Activated T-helper 9 cell treated with anti-CD3 and anti-CD28 coated beads, Interleukin-2, amount 50 U/mL, for 16 hours (primary cell): ENCODE measurements at regions not wholly inside any gene's neighbourhood (a gene's known extent, or its start where the extent isn't known, plus 50 kb on each side); places are given as distances from the start of the nearest gene placed in this dataset.
"Not testable (repeated sequence)": the region's sequence is repeated elsewhere in the genome, so short reads cannot be mapped to it uniquely, and the experiment has no call there.

Source experiments
- DNase-seq: peaks from one replicate; pipeline ENCODE4 v3.0.0-alpha.2; 2020; ENCODE audit warnings: low read depth

GRCh38 chr10:128178302-128178958 lies 52.2 kb upstream of the MKI67 start:
- DNase-seq: peak; percentile 20

GRCh38 chr10:128180843-128181242 lies 54.6 kb upstream of the MKI67 start:
- no peak for DNase-seq

DNA sequence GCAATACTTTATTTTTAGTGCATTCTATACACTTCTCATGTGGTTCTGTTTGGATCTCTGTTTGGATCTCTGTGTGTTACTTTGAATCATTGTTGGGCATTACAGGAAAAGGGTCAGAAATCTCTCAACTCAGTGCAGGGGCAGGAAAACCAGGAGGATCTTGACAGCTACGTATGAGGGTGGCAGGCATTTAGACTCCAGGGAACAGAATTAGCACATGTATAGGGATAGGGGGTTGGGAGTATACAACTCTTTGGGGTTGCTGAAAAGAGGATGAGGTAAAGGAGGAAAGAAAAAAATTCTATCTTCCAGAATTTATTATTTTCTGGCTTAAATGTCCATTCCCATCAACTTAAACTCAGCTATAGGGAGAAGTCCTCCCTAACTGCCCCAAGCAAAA lies 59.4 kb upstream of the MKI67 start:
- no peak for DNase-seq

DNA sequence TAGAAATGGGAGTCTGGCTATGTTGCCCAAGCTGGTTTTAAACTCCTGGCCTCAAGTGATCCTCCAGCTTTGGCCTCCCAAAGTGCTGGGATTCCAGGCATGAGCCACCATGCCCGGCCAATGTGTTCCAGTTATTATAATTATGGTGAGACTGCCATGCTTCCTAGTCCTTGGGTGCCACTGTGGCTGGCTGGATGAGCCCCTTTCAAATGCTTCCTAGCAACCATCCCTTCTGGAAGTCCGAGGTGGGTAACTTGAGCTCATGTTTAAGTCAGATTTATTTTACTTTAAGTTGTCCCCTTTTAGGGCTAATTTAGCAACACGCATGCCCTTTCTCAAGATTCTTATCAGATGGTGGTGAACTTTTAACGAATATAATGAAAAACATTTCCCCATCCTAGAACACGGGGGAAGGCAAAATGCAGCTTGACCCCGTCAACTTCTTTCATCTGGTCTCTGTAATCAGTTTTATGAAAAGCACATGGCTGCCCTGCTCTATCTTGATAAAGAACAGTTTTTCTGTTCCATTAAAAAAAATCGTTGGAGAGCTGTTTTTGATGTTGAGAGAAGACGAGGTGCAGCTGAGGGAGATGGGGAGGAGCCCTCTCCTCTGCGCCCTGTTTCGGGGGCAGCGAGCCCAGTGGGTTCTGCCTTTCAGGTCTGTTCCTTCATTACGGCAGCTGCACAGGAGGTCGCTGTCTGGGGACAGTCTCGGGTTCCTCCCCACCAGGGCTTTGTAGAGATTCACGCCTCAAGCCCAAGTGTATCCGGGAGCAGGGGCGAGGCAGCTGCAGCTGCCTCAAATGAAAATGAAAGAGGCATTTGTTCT lies 61.0 kb upstream of the MKI67 start:
- peak; percentile 10 for DNase-seq

DNA sequence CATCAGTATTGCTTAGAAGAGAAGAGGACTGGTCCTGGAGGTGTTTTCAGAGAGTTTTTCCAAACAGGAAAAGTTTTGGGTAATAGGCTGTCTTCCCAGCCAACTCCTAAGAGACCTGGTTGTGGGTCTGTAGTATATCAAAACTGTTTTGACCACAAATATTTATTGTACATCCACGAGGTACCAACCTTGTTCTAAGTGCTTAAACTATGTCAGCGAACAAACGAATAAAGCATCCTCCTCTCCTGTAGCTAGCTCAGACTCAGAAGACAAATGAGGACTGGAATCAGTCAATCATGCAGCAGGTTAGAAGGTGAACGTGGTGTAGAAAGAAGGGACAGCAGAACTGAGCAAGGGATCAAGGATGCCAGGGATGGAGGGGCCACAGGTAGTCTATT lies 61.6 kb upstream of the MKI67 start:
- DNase-seq: no peak

GRCh38 chr10:128189176-128189575 lies 63.0 kb upstream of the MKI67 start:
- DNase-seq: no peak

DNA sequence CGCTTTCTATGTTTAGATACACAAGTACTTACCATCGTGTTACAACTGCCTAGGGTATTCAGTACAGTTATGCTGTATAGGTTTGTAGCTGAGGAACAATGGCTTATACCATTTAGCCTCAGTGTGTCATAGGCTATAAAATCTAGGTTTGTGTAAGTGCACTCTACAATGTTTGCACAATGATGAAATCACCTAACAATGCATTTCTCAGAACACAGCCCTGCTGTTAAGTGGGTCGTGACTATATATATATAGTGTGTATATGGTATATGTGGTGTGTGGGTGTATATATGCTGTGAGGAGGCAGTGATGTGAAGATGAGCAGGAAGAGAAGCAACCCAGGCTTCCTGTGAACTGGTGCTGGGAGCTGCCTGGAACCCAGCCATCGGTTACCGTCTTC lies 65.6 kb upstream of the MKI67 start:
- no peak for DNase-seq

DNA sequence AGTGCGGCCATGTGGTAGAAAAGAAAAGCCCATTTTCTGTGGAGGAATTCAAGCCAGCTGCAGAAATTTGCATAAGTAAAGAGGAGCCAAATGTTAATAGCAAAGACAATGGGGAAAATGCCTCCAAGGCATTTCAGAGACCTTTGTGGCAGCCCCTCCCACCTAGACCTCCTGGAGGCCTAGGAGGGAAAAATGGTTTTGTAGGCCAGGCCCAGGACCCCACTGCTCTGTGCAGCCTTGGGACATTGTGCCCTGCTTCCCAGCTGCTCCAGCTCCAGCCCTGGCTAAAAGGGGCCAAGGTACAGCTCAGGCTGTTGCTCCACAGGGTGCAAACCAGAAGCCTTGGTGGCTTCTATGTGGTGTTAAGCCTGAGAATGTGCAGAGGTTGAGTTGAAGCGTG lies 75.6 kb upstream of the MKI67 start:
- DNase-seq: not testable (repeated sequence)

GRCh38 chr10:128203028-128203427 lies 76.8 kb upstream of the MKI67 start:
- no peak for DNase-seq

DNA sequence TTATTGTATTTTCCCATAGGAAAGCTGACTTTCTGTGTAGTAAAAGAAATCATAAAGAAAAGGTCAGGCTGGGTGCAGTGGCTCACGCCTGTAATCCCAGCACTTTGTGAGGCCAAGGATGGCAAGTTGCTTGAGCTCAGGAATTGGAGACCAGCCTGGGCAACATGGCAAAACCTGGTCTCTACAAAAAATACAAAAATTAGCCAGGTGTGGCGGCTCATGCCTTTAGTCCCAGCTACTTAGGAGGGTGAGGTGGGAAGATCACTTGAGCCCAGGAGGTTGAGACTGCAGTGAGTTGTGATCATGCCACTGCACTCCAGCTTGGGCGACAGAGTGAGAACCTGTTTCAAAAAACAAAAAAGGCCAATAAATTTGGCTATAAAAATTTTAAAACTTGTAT lies 79.4 kb upstream of the MKI67 start:
- not testable (repeated sequence) for DNase-seq

DNA sequence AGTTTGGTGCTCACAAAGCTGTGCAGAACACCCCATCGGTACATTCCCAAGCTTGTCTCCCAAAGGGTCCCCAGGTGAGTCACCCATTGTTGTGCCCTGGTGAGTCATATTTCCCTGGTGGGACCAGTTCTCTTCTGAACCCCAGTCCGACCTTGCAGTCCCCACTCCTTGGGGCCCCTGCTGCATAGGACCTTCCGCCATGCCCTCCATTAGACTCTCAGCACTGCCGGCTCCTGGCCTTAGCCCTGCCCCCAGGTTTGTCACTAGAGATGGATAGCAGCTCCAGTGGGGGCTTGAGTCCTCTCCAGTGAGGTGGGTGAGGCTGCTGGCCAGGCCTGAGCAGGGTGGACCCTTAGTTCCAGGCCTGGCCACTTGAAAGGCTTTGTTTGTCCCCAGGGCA lies 80.5 kb upstream of the MKI67 start:
- DNase-seq: no peak

DNA sequence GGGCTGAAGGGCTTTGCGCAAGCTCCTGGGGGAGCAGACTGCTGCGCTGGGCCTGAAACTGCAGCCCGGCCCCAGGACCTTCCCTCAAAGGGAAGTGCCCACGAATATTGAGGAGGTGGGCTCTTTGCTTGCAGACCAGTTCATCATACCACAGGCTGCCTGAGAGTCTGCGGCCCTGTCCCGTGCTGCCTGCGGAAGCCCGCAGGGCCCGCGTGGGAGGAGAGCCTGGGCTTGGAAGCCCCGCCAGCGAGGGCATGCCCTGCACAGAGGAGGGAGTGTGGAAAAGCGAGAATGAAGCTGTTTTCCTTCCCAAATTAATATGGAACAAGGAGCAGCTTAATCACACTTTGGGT lies 83.6 kb upstream of the MKI67 start:
- DNase-seq: no peak

DNA sequence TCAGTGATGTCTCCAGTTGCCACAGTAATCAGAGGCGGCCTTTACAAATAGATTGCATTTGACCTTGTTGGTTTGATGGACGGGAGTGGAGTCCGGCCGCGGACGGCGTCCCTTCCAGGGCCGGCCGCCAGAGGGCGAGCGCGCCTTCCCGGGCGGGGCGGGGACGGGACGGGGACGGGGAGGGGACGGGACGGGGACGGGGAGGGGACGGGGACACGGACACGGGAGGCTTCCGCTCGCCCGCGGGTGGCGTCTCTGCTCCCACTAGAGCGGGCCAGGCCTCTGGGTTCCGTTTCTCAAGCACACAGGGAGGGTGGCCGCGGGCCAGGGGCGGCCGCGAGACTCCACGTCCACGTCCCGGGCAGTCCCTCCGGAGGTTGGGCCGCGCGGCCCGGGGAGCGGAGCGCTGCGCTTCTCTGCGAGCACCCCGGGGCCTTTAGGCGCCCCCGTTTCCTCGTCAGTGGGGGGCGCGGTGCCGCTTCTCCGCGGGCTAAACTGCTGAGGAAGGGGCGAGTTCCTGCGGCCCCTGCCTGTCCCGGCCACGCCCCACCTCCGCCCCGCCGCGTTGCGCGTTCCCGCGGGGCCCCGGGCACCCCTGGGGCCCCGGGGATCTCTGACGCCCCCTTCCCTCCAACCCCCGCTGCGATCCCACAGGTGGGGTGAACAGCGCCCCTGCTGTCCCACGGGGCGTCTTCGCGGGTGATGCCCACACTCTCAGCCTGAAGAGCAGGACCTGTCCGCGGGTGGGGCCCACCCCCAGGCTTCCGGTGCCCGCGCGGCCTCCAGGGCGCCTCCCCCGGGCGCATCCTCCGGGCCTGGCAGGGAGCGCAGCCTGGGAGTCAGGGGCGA lies 84.2 kb upstream of the MKI67 start:
- DNase-seq: peak; percentile 69

GRCh38 chr10:128211064-128211504 lies 84.9 kb upstream of the MKI67 start:
- DNase-seq: no peak

DNA sequence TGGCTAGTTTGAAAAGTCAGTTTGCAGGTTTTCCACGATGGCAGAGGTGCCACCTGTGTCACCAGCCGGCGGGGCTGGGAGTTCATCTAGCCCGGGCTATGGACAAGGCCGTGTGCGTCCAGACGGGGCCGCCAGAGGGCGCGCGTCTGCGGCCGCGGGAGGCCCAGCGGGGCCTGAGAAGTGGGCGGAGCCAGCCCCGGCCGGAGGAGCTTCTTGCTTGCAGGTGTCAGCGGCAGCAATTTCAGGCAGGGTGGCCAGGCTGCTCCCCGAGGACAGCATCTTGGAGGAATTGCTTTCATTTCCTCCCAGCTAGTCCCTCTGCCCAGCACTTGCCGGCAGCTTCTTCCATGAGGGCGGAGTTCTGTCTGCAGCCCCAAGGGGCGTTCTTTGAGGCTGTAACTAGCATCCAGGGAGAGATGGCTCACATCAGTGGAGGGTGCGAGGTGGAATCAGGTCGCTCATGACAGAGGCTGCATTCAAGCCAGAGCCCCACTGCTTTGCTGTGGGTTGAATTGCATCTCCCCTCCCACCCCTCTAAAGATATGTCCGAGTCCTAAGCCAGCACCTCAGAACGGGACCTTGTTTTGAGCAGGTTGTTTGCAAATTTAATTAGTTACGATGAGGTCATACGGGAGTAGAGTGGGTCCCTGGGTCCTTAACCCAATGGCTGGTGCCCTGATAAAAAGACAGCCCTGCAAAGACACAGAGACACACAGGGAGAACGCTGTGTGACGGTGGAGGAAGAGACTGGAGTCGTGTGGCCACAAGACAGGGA lies 85.9 kb upstream of the MKI67 start:
- DNase-seq: peak; percentile 79

DNA sequence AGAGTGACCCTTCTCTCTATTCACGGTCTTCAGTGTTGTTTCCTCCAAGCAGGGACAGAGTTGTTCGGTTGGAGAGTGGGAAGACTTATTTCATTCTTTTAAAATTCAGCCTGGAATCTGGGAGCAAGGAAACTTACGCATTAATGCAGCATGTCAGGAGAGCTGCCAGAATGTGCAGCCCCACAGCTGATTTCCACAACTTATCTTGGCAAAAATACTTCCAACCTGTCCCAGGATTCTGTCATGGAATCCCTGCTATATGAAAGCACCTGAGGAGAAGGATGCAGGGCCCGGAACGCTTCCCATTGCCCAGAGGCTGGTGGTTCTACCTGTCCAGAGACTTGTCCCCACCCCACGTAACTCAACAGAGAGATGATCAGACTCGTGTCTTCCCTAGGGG lies 86.9 kb upstream of the MKI67 start:
- DNase-seq: no peak

DNA sequence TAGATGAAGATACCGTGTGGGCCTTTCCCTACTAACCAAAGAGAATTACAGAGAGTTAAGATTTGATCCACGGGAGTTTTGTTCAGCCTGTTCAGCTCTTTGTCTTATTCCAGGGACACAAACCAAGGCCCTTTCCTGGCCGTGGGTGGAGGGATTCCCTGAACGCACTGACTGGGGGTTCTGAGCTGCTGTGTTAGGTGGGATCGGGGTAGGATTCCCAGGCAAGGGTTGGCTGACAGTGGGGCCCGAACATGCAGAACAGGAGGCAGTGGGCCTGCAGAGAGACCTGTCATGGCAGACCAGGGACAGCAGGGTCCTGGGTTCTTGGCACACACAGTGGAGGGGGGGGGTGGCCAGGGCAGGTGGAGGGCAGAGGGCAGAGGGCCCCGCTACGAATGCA lies 89.5 kb upstream of the MKI67 start:
- DNase-seq: no peak

GRCh38 chr10:128217136-128217535 lies 90.9 kb upstream of the MKI67 start:
- DNase-seq: no peak

- DNase-seq: no peak
Observed at GRCh38 chr10:128218161-128218560, 91.9 kb upstream of the MKI67 start.

DNA sequence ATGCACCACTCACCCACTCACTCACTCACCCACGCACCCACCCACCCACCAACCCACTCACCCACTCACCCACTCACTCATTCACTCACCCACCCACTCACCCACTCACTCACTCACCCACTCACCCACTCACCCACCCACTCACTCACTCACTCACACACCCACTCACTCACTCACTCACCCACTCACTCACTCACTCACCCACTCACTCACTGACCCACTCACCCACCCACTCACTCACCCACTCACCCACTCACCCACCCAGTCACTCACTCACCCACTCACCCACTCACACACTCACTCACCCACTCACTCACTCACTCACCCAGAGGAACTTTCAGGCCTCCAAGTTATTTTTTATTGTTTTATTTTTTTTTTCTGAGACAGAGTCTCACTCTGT lies 93.1 kb upstream of the MKI67 start:
- DNase-seq: no peak

- no peak for DNase-seq
Observed at GRCh38 chr10:128220021-128220420, 93.8 kb upstream of the MKI67 start.

DNA sequence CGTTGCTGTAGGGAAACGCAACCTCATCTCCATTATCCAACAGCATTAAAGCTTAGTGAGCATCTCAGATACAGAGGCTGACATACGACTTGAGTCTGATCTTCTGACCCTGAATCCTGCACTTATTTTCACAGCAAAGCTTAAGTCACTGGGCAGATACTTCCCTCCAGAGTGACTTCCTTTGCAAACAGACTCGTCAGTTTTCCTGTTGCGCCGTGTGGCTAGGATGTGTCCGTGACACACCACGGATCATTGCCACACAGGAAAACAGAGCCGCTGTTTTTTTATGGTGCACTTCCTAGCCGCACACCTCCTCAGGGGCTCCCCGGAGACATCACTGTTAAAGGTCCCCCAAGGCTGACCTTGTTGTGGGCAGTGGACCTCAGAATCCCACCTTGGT lies 94.9 kb upstream of the MKI67 start:
- DNase-seq: no peak
